ENCODE measurements at regions not wholly inside any gene's neighbourhood (a gene's known extent, or its start where the extent isn't known, plus 50 kb on each side); places are given as distances from the start of the nearest gene placed in this dataset.
"Not testable (repeated sequence)": the region's sequence is repeated elsewhere in the genome, so short reads cannot be mapped to it uniquely, and the experiment has no call there.

GRCh38 chr4:66555301-66555700, 885.0 kb upstream of the EPHA5 start:
- no peaks in the 10 kb centered on the region for H3K36me3 ChIP-seq
- intact Hi-C loops (cut with DNase I; ENCODE audit: low total_unique reads): no loop called here

GRCh38 chr4:66554826-66555225, 884.5 kb upstream of the EPHA5 start:
- H3K36me3 ChIP-seq: no peaks in the 10 kb centered on the region
- peaks cover 0 to 21% (median 17%) of the 10 kb centered on the region in 8 donors for H3K9me3 ChIP-seq
- TF ChIP-seq POLR2AphosphoS5 (IDR thresholded peaks at IDR 0.05) (no peak), CTCF (IDR thresholded peaks at IDR 0.05 in 8 of 11, conservative IDR thresholded peaks at IDR 0.05 in 3 of 11) (no peak), POLR2A (IDR thresholded peaks at IDR 0.05) (no peak)
- H3K27ac ChIP-seq: no peak overlapping the region
- intact Hi-C loops (cut with DNase I; ENCODE audit: low total_unique reads): no loop called here
- no peaks in the 10 kb centered on the region for H3K4me1 ChIP-seq
- no peak for DNase-seq
- no peak overlapping the region for H3K4me3 ChIP-seq
- 44 to 65% (median 50%) methylated on average over 2 of the region's 2 CpGs for WGBS, 5 donors
- H3K27me3 ChIP-seq (replicated peaks in 1 of 7): no peaks in the 10 kb centered on the region

More at GRCh38 chr4:66555301-66555700, 885.0 kb upstream of the EPHA5 start:
- no peak overlapping the region for H3K27ac ChIP-seq
- no peaks in the 10 kb centered on the region for H3K4me1 ChIP-seq
- H3K27me3 ChIP-seq (replicated peaks in 1 of 7): no peaks in the 10 kb centered on the region
- WGBS, 5 donors: 64 to 77% (median 75%) methylated on average over 2 of the region's 2 CpGs
- no peak overlapping the region for H3K4me3 ChIP-seq
- DNase-seq: no peak
- TF ChIP-seq POLR2AphosphoS5 (IDR thresholded peaks at IDR 0.05): no peak
- no peak for TF ChIP-seq POLR2A (IDR thresholded peaks at IDR 0.05)
- no peak for TF ChIP-seq CTCF (IDR thresholded peaks at IDR 0.05 in 8 of 11, conservative IDR thresholded peaks at IDR 0.05 in 3 of 11)
- peaks cover 0 to 23% (median 16%) of the 10 kb centered on the region in 8 donors for H3K9me3 ChIP-seq

GRCh38 chr4:66545301-66545700, 875.0 kb upstream of the EPHA5 start:
- H3K27ac ChIP-seq; DNase-seq; H3K4me3 ChIP-seq; intact Hi-C loops (cut with DNase I; ENCODE audit: low total_unique reads); H3K4me1 ChIP-seq; H3K36me3 ChIP-seq; H3K27me3 ChIP-seq (replicated peaks in 1 of 7): not testable (repeated sequence)
- peaks cover 0 to 33% (median 3%) of the 10 kb centered on the region in 8 donors for H3K9me3 ChIP-seq
- WGBS, 5 donors: 92 to 97% (median 93%) methylated on average over 11 of the region's 11 CpGs

- TF ChIP-seq CTCF (IDR thresholded peaks at IDR 0.05 in 8 of 11, conservative IDR thresholded peaks at IDR 0.05 in 3 of 11): no peak
- no peak for TF ChIP-seq POLR2A (IDR thresholded peaks at IDR 0.05)
- TF ChIP-seq POLR2AphosphoS5 (IDR thresholded peaks at IDR 0.05): no peak
- WGBS, 5 donors: 50 to 85% (median 82%) methylated on average over 1 to 2 of the region's 2 CpGs; no CpG with 5 or more reads in 1 of the 5 donors
- no peak for DNase-seq
- peaks cover 0 to 28% (median 3%) of the 10 kb centered on the region in 8 donors for H3K9me3 ChIP-seq
- no peaks in the 10 kb centered on the region for H3K36me3 ChIP-seq
- H3K27me3 ChIP-seq (replicated peaks in 1 of 7): no peaks in the 10 kb centered on the region
- intact Hi-C loops (cut with DNase I; ENCODE audit: low total_unique reads): no loop called here
- H3K4me3 ChIP-seq: no peak overlapping the region
- H3K4me1 ChIP-seq: no peaks in the 10 kb centered on the region
- H3K27ac ChIP-seq: no peak overlapping the region
Observed at GRCh38 chr4:66544281-66544680, 874.0 kb upstream of the EPHA5 start.

GRCh38 chr4:66539745-66540144, 869.5 kb upstream of the EPHA5 start:
- H3K27me3 ChIP-seq (replicated peaks in 1 of 7): no peaks in the 10 kb centered on the region
- no peak overlapping the region for H3K27ac ChIP-seq
- DNase-seq: no peak
- WGBS, 5 donors: 59 to 79% (median 68%) methylated on average over 4 of the region's 4 CpGs
- H3K4me1 ChIP-seq: no peaks in the 10 kb centered on the region
- H3K36me3 ChIP-seq: no peaks in the 10 kb centered on the region
- peaks cover 0 to 14% (median under 1%) of the 10 kb centered on the region in 8 donors for H3K9me3 ChIP-seq
- intact Hi-C loops (cut with DNase I; ENCODE audit: low total_unique reads): no loop called here
- TF ChIP-seq CTCF (IDR thresholded peaks at IDR 0.05 in 8 of 11, conservative IDR thresholded peaks at IDR 0.05 in 3 of 11) (no peak), POLR2AphosphoS5 (IDR thresholded peaks at IDR 0.05) (no peak), POLR2A (IDR thresholded peaks at IDR 0.05) (no peak)
- no peak overlapping the region for H3K4me3 ChIP-seq
